HUES6 (cell line): ENCODE measurements at regions not wholly inside any gene's neighbourhood (a gene's known extent, or its start where the extent isn't known, plus 50 kb on each side); places are given as distances from the start of the nearest gene placed in this dataset.
"Not testable (repeated sequence)": the region's sequence is repeated elsewhere in the genome, so short reads cannot be mapped to it uniquely, and the experiment has no call there.

Experiments
- H3K27ac ChIP-seq: 2 replicates; pipeline ENCODE4 v1.7.0; 2013; ENCODE audit warnings: low read depth, mild to moderate bottlenecking, low read length, inconsistent platforms
- H3K27me3 ChIP-seq: 2 replicates; pipeline ENCODE4 v1.6.1; 2013; ENCODE audit warnings: low read length; ENCODE audit not compliant: control insufficient read depth, insufficient read depth
- H3K36me3 ChIP-seq: 2 replicates; pipeline ENCODE4 v1.6.1; 2013; ENCODE audit warnings: low read length; ENCODE audit not compliant: control insufficient read depth, insufficient read depth
- H3K4me1 ChIP-seq: 2 replicates; pipeline ENCODE4 v1.6.1; 2013; ENCODE audit warnings: low read length; ENCODE audit not compliant: control insufficient read depth, insufficient read depth
- H3K4me3 ChIP-seq: 2 replicates; pipeline ENCODE4 v1.5.1; 2013; ENCODE audit warnings: low read depth, low read length
- H3K9ac ChIP-seq: one replicate; pipeline ENCODE4 v1.6.1; 2013; ENCODE audit warnings: mild to moderate bottlenecking, low read length
- H3K9me3 ChIP-seq: 2 replicates; pipeline ENCODE4 v1.6.1; 2013; ENCODE audit warnings: low read depth, low read length; ENCODE audit not compliant: control insufficient read depth, insufficient read depth

GRCh38 chr9:34862836-34863235, 95.2 kb upstream of the PHF24 start:
- H3K4me1 ChIP-seq: no peaks in the 10 kb centered on the region
- H3K27ac ChIP-seq: no peak overlapping the region
- H3K27me3 ChIP-seq: no peaks in the 10 kb centered on the region
- H3K4me3 ChIP-seq: no peak overlapping the region
- H3K9me3 ChIP-seq: peaks cover 6% of the 10 kb centered on the region; the same call in 1 of the 2 replicates
- no peaks in the 10 kb centered on the region for H3K36me3 ChIP-seq
- H3K9ac ChIP-seq: no peak overlapping the region

GRCh38 chr9:34862043-34862442, 96.0 kb upstream of the PHF24 start:
- H3K9me3 ChIP-seq: peaks cover 6% of the 10 kb centered on the region
- H3K4me1 ChIP-seq: no peaks in the 10 kb centered on the region
- H3K36me3 ChIP-seq: no peaks in the 10 kb centered on the region
- H3K27ac ChIP-seq: no peak overlapping the region
- no peak overlapping the region for H3K9ac ChIP-seq
- H3K4me3 ChIP-seq: no peak overlapping the region
- no peaks in the 10 kb centered on the region for H3K27me3 ChIP-seq

- H3K27ac ChIP-seq: not testable (repeated sequence)
Measured at GRCh38 chr9:34855016-34855415, 103.1 kb upstream of the PHF24 start.

GRCh38 chr9:34830068-34830467, 120.1 kb upstream of the CCL21 start:
- Histone ChIP-seq H3K9ac (no peak overlapping the region), H3K4me3 (no peak overlapping the region)

More at GRCh38 chr9:34855016-34855415, 103.1 kb upstream of the PHF24 start:
- H3K36me3 ChIP-seq, H3K9ac ChIP-seq, H3K27me3 ChIP-seq, H3K9me3 ChIP-seq, H3K4me3 ChIP-seq, H3K4me1 ChIP-seq: not testable (repeated sequence)

GRCh38 chr9:34826999-34827538, 117.1 kb upstream of the CCL21 start:
- no peaks in the 10 kb centered on the region for H3K4me1 ChIP-seq
- no peak overlapping the region for H3K27ac ChIP-seq
- no peaks in the 10 kb centered on the region for H3K36me3 ChIP-seq
- no peak overlapping the region for H3K9ac ChIP-seq
- peaks cover 17% of the 10 kb centered on the region; the same call in 1 of the 2 replicates for H3K27me3 ChIP-seq
- no peaks in the 10 kb centered on the region for H3K9me3 ChIP-seq
- H3K4me3 ChIP-seq: no peak overlapping the region

More at GRCh38 chr9:34830068-34830467, 120.1 kb upstream of the CCL21 start:
- H3K27ac ChIP-seq: no peak overlapping the region
- H3K36me3 ChIP-seq: no peaks in the 10 kb centered on the region
- H3K27me3 ChIP-seq: peaks cover 12% of the 10 kb centered on the region; the same call in 1 of the 2 replicates
- no peaks in the 10 kb centered on the region for H3K9me3 ChIP-seq
- H3K4me1 ChIP-seq: no peaks in the 10 kb centered on the region

GRCh38 chr9:34825775-34826174, 115.8 kb upstream of the CCL21 start:
- Histone ChIP-seq H3K27ac (no peak overlapping the region), H3K9me3 (no peaks in the 10 kb centered on the region), H3K4me3 (no peak overlapping the region), H3K36me3 (no peaks in the 10 kb centered on the region), H3K4me1 (no peaks in the 10 kb centered on the region), H3K27me3 (peaks cover 12% of the 10 kb centered on the region; the same call in 1 of the 2 replicates), H3K9ac (no peak overlapping the region)

GRCh38 chr9:34823778-34824177, 113.8 kb upstream of the CCL21 start:
- H3K4me1 ChIP-seq: no peaks in the 10 kb centered on the region
- no peak overlapping the region for H3K27ac ChIP-seq
- H3K36me3 ChIP-seq: no peaks in the 10 kb centered on the region
- H3K4me3 ChIP-seq: no peak overlapping the region
- peaks cover 12% of the 10 kb centered on the region; the same call in 1 of the 2 replicates for H3K27me3 ChIP-seq
- peaks cover 6% of the 10 kb centered on the region; the same call in 1 of the 2 replicates for H3K9me3 ChIP-seq
- no peak overlapping the region for H3K9ac ChIP-seq

GRCh38 chr9:34810187-34810524, 100.2 kb upstream of the CCL21 start:
- no peak overlapping the region for H3K9ac ChIP-seq
- H3K27ac ChIP-seq: no peak overlapping the region
- H3K27me3 ChIP-seq: peaks cover 57% of the 10 kb centered on the region
- no peak overlapping the region for H3K4me3 ChIP-seq
- peaks cover 6% of the 10 kb centered on the region; the same call in 1 of the 2 replicates for H3K9me3 ChIP-seq
- H3K4me1 ChIP-seq: no peaks in the 10 kb centered on the region
- no peaks in the 10 kb centered on the region for H3K36me3 ChIP-seq

GRCh38 chr9:34809504-34810186, 99.7 kb upstream of the CCL21 start:
- H3K4me3 ChIP-seq: peak overlapping the region; percentile 43; the same call in 1 of the 2 replicates
- no peaks in the 10 kb centered on the region for H3K4me1 ChIP-seq
- H3K27ac ChIP-seq: no peak overlapping the region
- H3K9ac ChIP-seq: no peak overlapping the region
- H3K36me3 ChIP-seq: no peaks in the 10 kb centered on the region
- peaks cover 57% of the 10 kb centered on the region for H3K27me3 ChIP-seq
- peaks cover 12% of the 10 kb centered on the region; the same call in 1 of the 2 replicates for H3K9me3 ChIP-seq

GRCh38 chr9:34802916-34803315, 93.0 kb upstream of the CCL21 start:
- Histone ChIP-seq H3K9me3 (peaks cover 14% of the 10 kb centered on the region; the same call in 1 of the 2 replicates), H3K27me3 (peaks cover 7% of the 10 kb centered on the region), H3K4me1 (no peaks in the 10 kb centered on the region), H3K4me3 (no peak overlapping the region), H3K9ac (no peak overlapping the region), H3K27ac (no peak overlapping the region), H3K36me3 (no peaks in the 10 kb centered on the region)

GRCh38 chr9:34797367-34797766, 87.4 kb upstream of the CCL21 start:
- Histone ChIP-seq H3K9ac (no peak overlapping the region), H3K27ac (no peak overlapping the region), H3K36me3 (no peaks in the 10 kb centered on the region), H3K27me3 (peaks cover 3% of the 10 kb centered on the region; the same call in 1 of the 2 replicates), H3K4me1 (0 out of 2 replicates have a peak, but pooled peaks cover 9% of the 10 kb centered on the region), H3K9me3 (no peaks in the 10 kb centered on the region), H3K4me3 (no peak overlapping the region; the same call in 1 of the 2 replicates)
